Thyroid gland (tissue), 4 donors: ENCODE measurements at regions not wholly inside any gene's neighbourhood (a gene's known extent, or its start where the extent isn't known, plus 50 kb on each side); places are given as distances from the start of the nearest gene placed in this dataset.

Experiments
- DNase-seq, 2 donors: peaks; one replicate each; pipeline ENCODE4 v3.0.0-alpha.2; 2019
- H3K27ac ChIP-seq, 3 donors: fragments of 200-600 bp; sonication (generic); 1 replicate in 2 of 3; 2 replicates in 1 of 3; pipeline ENCODE4 v1.5.1; 2016 to 2019; ENCODE audit warnings: mild to moderate bottlenecking in 1 of 3, moderate library complexity in 1 of 3
- H3K27me3 ChIP-seq: fragments of 200-600 bp; sonication (generic); one replicate; pipeline ENCODE4 v1.5.1; 2019
- H3K36me3 ChIP-seq, 2 donors: fragments of 200-600 bp; sonication (generic); one replicate each; pipeline ENCODE4 v1.5.1; 2016 to 2019
- H3K4me1 ChIP-seq, 2 donors: fragments of 200-600 bp; sonication (generic); one replicate each; pipeline ENCODE4 v1.5.1; 2017 to 2019
- H3K4me3 ChIP-seq, 3 donors: fragments of 200-600 bp; sonication (generic); replicated peaks in 1 of 3; 1 replicate in 2 of 3; 2 replicates in 1 of 3; pipeline ENCODE4 v1.5.1; 2016; ENCODE audit warnings: mild to moderate bottlenecking in 1 of 3
- H3K9me3 ChIP-seq: fragments of 200-600 bp; sonication (generic); one replicate; pipeline ENCODE4 v1.5.1; 2017
- POLR2A ChIP-seq, 2 donors: fragments of 450-650 bp; IDR thresholded peaks; one replicate each; pipeline ENCODE4 v1.6.1; 2017; ENCODE audit warnings: antibody characterized with exemption in 2 of 2, mild to moderate bottlenecking in 2 of 2, moderate library complexity in 1 of 2
- WGBS, 2 donors: methylation state at CpG; one replicate each; pipeline ENCODE4 v1.1.5; 2017; 5-methylcytosine and 5-hydroxymethylcytosine counted together
- intact Hi-C: fragments of 100-400 bp; cut with DNase I; formaldehyde crosslinking; loops from one replicate; pipeline ENCODE4 v1.15.1; 2023
- TF ChIP-seq, protein P1 (sequence below), 6 experiments: fragments of 200-600 bp in 3 of 6; fragments of 450-650 bp in 3 of 6; sonication (generic) in 3 of 6; IDR thresholded peaks; one replicate each; pipeline ENCODE4 v1.5.1; 2016 to 2019; ENCODE audit warnings: antibody characterized with exemption in 6 of 6, mild to moderate bottlenecking in 2 of 6, inconsistent platforms in 1 of 6, moderate library complexity in 1 of 6

DNA sequence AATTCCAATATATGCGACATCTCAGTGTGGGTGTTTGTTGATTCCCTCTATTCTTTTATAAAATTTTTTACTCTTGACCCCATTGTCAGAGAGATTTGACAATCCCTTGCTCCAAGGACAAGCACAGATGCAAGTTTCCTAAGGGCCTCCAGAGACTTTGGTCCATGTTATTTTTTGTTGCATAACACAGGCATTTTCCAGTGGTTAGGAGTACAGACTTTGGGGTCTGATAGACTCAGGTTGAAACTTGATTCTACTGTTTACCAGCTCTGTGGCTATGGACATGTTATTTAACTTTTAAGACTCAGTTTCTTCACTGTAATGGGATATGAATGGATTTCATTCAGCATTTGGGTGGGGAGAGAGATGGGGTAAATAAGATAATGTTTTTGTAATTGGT, 361.3 kb downstream of the ENC1 start:
- H3K4me3 ChIP-seq = no peak overlapping the region
- no peaks in the 10 kb centered on the region for H3K4me1 ChIP-seq
- intact Hi-C loops = no loop called here
- no peak for TF ChIP-seq POLR2A (IDR thresholded peaks at IDR 0.05)
- TF ChIP-seq, protein P1, sequence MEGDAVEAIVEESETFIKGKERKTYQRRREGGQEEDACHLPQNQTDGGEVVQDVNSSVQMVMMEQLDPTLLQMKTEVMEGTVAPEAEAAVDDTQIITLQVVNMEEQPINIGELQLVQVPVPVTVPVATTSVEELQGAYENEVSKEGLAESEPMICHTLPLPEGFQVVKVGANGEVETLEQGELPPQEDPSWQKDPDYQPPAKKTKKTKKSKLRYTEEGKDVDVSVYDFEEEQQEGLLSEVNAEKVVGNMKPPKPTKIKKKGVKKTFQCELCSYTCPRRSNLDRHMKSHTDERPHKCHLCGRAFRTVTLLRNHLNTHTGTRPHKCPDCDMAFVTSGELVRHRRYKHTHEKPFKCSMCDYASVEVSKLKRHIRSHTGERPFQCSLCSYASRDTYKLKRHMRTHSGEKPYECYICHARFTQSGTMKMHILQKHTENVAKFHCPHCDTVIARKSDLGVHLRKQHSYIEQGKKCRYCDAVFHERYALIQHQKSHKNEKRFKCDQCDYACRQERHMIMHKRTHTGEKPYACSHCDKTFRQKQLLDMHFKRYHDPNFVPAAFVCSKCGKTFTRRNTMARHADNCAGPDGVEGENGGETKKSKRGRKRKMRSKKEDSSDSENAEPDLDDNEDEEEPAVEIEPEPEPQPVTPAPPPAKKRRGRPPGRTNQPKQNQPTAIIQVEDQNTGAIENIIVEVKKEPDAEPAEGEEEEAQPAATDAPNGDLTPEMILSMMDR (IDR thresholded peaks at IDR 0.05) = no peak
- H3K36me3 ChIP-seq = no peaks in the 10 kb centered on the region
- H3K9me3 ChIP-seq = no peaks in the 10 kb centered on the region
- WGBS, 2 donors = 84 to 89% methylated on average over 1 of the region's 1 CpG
- no peak overlapping the region for H3K27ac ChIP-seq
- H3K27me3 ChIP-seq = no peaks in the 10 kb centered on the region
- DNase-seq = no peak

DNA sequence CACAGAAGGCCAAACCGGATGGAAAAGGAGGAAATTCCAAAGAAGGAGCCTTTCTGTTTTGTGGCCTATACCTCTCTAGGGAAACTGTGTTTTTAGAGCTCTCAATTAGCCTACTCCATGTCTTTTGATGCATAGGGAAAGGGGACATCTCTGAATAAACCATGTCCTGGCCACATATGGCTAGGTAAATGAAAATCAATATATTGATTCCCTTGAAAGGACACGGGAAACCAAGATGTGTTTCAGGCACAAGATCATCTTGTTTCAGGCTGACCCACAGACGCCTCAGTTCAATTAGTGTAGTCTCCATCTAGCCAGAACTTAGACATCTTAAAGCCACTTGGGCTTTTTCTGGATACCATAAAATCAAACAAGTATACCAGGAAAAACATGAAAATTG, 363.1 kb downstream of the ENC1 start:
- Histone ChIP-seq H3K27me3 (no peaks in the 10 kb centered on the region), H3K36me3 (no peaks in the 10 kb centered on the region), H3K9me3 (no peaks in the 10 kb centered on the region), H3K27ac (no peak overlapping the region), H3K4me3 (no peak overlapping the region), H3K4me1 (peaks cover 5 to 11% of the 10 kb centered on the region in 2 donors)
- no peak for DNase-seq
- intact Hi-C loops = no loop called here
- TF ChIP-seq, protein P1 (IDR thresholded peaks at IDR 0.05) = no peak
- TF ChIP-seq POLR2A (IDR thresholded peaks at IDR 0.05) = no peak
- WGBS, 2 donors = 80 to 82% methylated on average over 3 of the region's 3 CpGs

DNA sequence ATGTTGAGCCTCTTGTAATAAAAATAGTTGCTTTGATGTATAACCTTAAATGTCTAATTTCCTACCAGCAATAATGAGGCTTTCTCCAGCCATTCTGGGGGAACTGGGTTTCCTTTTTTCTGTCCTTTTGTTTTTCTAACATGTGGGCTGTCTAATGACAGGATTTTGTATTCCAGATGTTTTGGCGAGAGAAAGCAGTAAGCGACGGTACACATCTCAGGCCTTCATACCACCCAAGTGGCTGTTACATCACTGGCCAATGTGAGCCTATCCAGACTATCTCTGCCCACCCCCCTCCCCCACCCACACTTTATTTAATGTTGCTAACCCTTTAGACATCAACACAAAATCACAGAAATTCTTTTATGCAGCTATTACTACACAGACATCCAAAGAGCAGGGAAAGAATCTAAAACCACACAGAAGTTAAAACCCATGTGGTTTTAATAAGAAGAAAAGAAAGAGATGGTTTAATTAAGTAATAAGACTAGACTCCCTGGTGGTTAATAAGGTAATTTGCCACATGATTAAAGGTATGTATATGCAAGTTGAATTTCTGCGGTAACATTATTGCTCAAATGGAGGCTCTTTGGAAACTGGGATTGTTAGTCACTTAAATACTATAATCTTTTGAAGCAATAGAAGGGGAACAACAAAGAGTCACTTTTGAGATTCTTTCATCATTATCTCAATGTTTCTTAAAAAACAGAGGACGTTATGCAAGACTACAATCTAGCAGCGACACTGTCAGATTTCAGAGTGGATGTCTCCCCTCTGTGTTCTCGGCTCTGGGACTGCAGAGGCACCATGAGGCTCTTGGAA, 365.1 kb downstream of the ENC1 start:
- Histone ChIP-seq H3K4me1 (peaks cover 13 to 23% of the 10 kb centered on the region in 2 donors), H3K27ac (no peak overlapping the region), H3K4me3 (no peak overlapping the region), H3K9me3 (no peaks in the 10 kb centered on the region), H3K27me3 (no peaks in the 10 kb centered on the region), H3K36me3 (no peaks in the 10 kb centered on the region)
- WGBS, 2 donors = 80 to 81% methylated on average over 7 of the region's 7 CpGs
- intact Hi-C loops = no loop called here
- TF ChIP-seq POLR2A (IDR thresholded peaks at IDR 0.05) = no peak
- TF ChIP-seq, protein P1 (IDR thresholded peaks at IDR 0.05) = no peak
- DNase-seq = no peak

DNA sequence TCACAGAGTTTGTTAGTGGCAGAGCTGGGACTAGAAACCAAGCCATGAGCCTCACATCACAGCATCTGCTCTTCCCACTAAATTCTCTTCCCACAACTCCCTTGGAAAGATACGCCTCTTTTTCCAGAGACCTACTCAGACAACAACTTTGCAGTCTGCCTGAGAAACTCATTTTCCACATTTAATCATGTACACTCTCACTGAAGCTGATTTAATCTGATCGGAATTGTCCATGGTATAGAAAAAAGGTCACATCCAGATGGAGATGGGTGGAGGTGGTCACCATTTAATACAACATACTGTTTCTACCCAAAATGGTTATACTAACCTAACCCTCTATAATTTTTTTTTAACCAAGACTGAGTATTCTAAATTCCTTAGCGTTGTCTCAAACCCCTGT, 366.2 kb downstream of the ENC1 start:
- intact Hi-C loops = no loop called here
- H3K4me3 ChIP-seq = no peak overlapping the region
- DNase-seq = no peak
- H3K27ac ChIP-seq = no peak overlapping the region
- H3K36me3 ChIP-seq = no peaks in the 10 kb centered on the region
- H3K9me3 ChIP-seq = no peaks in the 10 kb centered on the region
- no peaks in the 10 kb centered on the region for H3K27me3 ChIP-seq
- WGBS, 2 donors = 96 to 98% methylated on average over 3 of the region's 3 CpGs
- peaks cover 13 to 23% of the 10 kb centered on the region in 2 donors for H3K4me1 ChIP-seq
- TF ChIP-seq, protein P1 (IDR thresholded peaks at IDR 0.05) = no peak
- TF ChIP-seq POLR2A (IDR thresholded peaks at IDR 0.05) = no peak

DNA sequence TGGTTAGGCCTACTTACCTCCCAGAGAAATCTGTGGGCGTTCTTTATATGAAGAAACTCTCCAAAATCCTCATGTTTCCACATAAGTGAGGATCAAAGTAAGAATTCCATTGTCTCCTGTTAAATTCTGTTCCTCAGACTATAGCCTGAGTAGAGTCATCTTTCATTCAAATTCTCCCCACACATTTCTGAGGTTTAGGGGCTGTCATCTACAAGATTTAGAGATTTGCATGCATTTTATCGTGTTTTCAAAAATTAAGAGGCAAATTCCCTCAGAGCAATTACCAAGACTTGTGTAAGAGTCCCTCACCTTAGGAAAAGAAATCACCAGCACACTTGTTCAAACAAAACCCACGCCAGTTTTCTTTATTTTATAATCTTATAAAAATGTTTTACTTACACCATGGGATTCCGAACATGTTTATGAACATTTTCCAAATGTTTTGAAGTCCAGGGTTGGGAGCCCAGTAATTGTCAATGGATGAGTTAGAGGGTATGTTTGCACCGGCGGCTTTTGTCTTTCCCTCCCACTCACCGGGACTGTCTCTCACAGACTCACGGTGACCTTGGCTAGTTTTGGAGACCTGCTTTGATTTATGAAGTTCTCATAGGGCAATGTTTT, 367.6 kb downstream of the ENC1 start:
- peak overlapping the region; percentile 79 to 93 (median 79) for H3K27ac ChIP-seq
- no peaks in the 10 kb centered on the region for H3K9me3 ChIP-seq
- intact Hi-C loops = no loop called here
- H3K4me1 ChIP-seq = peaks cover 13 to 27% of the 10 kb centered on the region in 2 donors
- TF ChIP-seq POLR2A (IDR thresholded peaks at IDR 0.05) = no peak
- TF ChIP-seq, protein P1 (IDR thresholded peaks at IDR 0.05) = no peak
- 79 to 80% methylated on average over 8 of the region's 8 CpGs for WGBS, 2 donors
- DNase-seq = no peak
- no peaks in the 10 kb centered on the region for H3K27me3 ChIP-seq
- H3K36me3 ChIP-seq = no peaks in the 10 kb centered on the region
- H3K4me3 ChIP-seq = no peak overlapping the region
